LNCaP clone FGC (cell line): ENCODE measurements at regions not wholly inside any gene's neighbourhood (a gene's known extent, or its start where the extent isn't known, plus 50 kb on each side); places are given as distances from the start of the nearest gene placed in this dataset.

Source experiments
- DNase-seq: peaks from one replicate; pipeline ENCODE4 v3.0.0-alpha.2; 2011; ENCODE audit warnings: low read depth
- H3K4me3 ChIP-seq: 2 replicates; pipeline ENCODE4 v1.5.1; 2011; ENCODE audit warnings: mild to moderate bottlenecking, low read depth, low read length, control low read depth
- TF ChIP-seq, protein P1 (sequence below): IDR thresholded peaks from 2 replicates; pipeline ENCODE4 v1.5.1; 2012; ENCODE audit warnings: mild to moderate bottlenecking; ENCODE audit not compliant: control insufficient read depth, insufficient read depth; ENCODE audit errors: extremely low read depth

DNA sequence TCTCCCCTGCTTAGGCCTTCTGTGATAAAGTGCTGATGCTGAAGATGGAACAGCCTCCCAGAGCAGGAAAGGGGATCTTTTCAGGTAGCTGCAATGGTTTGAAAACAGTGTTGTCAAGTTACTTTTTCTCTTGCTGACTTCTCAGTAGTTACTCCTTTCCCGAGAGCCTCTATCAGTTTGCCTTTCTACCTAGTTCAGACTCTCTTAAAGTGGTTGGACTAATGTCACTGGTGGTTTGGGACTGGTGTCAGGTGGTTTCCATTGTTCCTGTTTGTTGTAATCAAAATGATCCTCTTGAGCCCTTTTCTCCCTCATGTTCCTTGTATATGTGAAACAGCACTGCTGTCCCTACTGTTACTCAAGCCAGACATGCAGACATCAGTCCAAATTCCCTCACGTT lies 91.4 kb downstream of the FAM217A start:
- no peak for DNase-seq
- TF ChIP-seq, protein P1, sequence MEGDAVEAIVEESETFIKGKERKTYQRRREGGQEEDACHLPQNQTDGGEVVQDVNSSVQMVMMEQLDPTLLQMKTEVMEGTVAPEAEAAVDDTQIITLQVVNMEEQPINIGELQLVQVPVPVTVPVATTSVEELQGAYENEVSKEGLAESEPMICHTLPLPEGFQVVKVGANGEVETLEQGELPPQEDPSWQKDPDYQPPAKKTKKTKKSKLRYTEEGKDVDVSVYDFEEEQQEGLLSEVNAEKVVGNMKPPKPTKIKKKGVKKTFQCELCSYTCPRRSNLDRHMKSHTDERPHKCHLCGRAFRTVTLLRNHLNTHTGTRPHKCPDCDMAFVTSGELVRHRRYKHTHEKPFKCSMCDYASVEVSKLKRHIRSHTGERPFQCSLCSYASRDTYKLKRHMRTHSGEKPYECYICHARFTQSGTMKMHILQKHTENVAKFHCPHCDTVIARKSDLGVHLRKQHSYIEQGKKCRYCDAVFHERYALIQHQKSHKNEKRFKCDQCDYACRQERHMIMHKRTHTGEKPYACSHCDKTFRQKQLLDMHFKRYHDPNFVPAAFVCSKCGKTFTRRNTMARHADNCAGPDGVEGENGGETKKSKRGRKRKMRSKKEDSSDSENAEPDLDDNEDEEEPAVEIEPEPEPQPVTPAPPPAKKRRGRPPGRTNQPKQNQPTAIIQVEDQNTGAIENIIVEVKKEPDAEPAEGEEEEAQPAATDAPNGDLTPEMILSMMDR, result no peak
- H3K4me3 ChIP-seq, result no peak overlapping the region

DNA sequence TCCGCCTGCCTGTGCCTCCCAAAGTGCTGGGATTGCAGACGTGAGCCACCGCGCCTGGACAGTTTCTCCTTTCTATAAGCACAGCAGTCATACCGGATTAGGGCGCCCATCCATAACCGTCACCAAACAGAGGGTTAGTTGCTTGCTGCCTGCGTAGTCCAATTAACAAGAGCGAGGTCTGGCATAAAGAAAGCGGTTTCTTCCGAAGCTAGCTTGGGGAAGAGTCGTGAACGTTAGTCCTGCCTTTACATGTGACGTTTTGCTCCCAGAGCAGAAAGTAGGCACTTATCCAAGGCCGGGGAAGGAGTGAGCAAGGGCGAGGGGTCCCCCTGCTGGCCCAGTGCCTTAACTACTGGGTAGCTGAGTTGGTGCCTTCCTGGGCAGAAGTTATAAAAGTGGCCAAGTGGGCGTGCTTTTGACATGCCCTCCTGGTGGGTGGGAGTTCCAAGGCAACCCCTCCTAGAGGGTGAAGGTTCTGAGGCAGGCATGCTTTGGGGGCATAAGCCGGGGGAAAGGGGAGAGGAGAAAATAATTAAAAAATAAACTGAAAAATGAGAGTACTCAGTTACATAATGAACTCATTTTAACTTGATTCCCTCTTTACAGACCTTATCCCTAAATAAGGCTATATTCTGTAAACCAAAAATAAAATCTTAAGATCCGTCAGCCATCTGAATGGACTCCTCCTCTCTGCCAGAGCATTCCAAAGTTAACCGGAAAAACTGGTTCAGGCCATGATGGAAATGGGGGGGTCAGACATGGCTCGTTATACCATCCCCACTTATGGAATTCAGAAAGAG lies 88.0 kb downstream of the FAM217A start:
- DNase-seq, result peak; percentile 65
- TF ChIP-seq, protein P1, result peak; percentile 86
- H3K4me3 ChIP-seq, result peak overlapping the region; percentile 34

DNA sequence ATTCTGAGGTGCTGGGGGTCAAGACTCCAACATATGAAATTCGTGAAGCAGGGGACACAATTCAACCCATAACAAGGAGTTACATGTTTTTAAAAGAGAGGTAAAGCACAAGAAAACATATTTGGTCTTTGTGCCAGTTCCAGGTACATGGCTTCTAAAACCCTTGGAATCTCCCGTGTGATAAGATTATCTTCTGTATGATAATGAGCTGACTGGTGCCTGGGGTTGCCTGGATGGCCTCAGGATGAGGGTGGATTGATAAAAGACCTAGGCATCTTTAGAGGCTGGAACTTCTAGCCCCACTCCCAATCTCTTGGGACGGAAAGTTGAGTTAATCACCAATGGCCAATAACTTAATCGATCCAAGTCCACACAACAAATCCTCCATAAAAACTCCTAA lies 87.0 kb downstream of the FAM217A start:
- DNase-seq, result no peak
- TF ChIP-seq, protein P1, result no peak
- H3K4me3 ChIP-seq, result no peak overlapping the region

DNA sequence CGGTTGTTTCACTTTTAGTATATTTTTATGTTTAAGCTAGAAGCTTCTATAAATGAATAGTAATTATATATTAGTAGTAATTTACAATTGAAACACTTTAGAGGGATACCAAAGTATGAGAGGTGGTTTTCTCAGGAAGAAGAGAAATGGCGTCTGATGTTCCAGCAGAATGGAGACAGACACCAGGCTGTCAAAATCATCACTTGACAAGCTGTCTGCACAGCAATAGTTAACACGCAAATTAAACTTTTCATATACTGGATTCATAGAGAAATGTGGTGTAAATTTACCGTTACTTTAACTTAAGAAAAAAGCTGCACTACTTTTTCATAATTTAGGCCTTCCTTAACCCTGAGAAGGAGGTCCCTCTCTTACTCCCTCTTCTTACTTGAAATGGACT lies 82.6 kb downstream of the FAM217A start:
- TF ChIP-seq, protein P1, result no peak
- no peak overlapping the region for H3K4me3 ChIP-seq
- DNase-seq, result no peak

DNA sequence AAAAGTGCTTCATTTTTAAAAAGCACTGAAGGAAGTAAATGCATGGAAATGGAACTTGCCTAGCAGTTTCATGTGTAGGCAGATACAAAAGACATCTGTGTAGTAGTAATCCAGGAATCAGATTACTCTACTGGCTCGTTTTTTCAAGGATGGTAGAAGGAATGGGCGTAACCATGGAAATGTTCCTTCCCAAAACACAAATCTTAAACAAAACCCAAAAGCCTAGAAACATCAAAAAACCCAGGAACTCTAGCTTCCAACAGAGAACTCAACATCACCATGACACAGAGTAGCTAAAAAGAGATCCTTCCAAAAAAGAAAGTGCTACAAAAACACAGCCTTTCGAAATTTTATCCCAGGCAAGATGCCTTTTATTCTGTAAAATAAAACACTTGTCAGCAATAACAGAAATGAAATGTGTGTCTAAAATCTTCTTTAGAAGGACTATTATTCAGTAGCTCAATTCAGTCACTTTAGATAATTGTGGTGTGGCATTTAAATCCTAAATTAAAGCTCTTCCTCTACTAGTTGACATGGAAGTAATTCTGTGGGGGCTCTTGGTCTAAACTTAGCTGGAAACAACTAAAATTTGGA lies 81.7 kb downstream of the FAM217A start:
- DNase-seq, result no peak
- H3K4me3 ChIP-seq, result no peak overlapping the region
- TF ChIP-seq, protein P1, result no peak

DNA sequence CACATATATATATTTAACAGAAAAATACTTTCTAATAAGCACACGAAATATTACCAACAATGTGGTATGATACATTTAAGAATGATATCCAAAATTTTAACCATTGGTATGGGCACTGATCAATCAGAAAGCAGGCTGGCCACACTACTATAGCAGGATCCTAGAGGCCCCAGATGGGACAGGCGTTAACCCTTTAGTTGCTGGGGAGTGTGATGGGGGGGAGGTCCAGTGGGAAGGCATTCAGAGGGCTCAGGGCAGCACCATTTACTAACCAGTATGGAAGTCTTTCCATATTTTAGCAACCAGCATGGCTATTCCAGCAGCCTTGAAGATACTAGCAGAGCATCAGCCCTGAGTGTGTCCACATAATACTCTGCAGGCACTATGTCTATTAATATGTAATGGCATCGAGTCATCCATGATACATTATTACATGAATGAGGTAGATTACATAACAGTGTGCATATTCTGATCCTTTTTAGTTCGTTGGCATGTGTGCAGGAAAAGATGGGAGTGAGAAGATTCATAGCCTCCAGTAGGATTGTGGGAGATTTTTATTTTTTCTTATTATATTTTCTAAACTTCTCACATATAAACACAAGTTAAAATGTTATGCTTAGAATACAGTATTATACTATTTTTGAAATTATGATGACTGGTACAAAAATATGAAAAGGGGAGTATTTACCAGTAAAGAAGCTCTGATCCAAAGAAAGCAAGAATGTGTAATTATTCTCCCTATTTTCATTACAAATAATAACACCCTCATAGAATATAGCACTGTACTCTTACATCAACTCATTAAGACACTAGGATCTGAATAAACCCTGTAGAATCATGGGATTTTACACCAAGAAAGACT lies 78.9 kb downstream of the FAM217A start:
- no peak overlapping the region for H3K4me3 ChIP-seq
- TF ChIP-seq, protein P1, result no peak
- no peak for DNase-seq
